ENCODE measurements at regions not wholly inside any gene's neighbourhood (a gene's known extent, or its start where the extent isn't known, plus 50 kb on each side); places are given as distances from the start of the nearest gene placed in this dataset.

- Mint-ChIP-seq H3K9me3 (no peaks in the 10 kb centered on the region), H3K27me3 (no peaks in the 10 kb centered on the region), H3K27ac (no peak overlapping the region), H3K36me3 (ENCODE audit: low read depth) (no peaks in the 10 kb centered on the region), H3K4me3 (no peak overlapping the region), H3K4me1 (no peaks in the 10 kb centered on the region)
- ATAC-seq (no peak), DNase-seq (no peak)
Observed at GRCh38 chr2:211035548-211036185, 479.3 kb downstream of the CPS1 start.

- Mint-ChIP-seq H3K9me3 (no peaks in the 10 kb centered on the region), H3K27me3 (no peaks in the 10 kb centered on the region), H3K4me3 (no peak overlapping the region), H3K36me3 (ENCODE audit: low read depth) (no peaks in the 10 kb centered on the region), H3K27ac (no peak overlapping the region), H3K4me1 (no peaks in the 10 kb centered on the region)
- DNase-seq, result no peak
- ATAC-seq, result no peak
Observed at GRCh38 chr2:211045025-211045424, 488.6 kb downstream of the CPS1 start.

- Mint-ChIP-seq H3K4me1 (no peaks in the 10 kb centered on the region), H3K27ac (no peak overlapping the region), H3K27me3 (no peaks in the 10 kb centered on the region), H3K36me3 (ENCODE audit: low read depth) (no peaks in the 10 kb centered on the region), H3K9me3 (no peaks in the 10 kb centered on the region), H3K4me3 (no peak overlapping the region)
- no peak for DNase-seq
- no peak for ATAC-seq
Observed at GRCh38 chr2:211049321-211050018, 493.1 kb downstream of the CPS1 start.

GRCh38 chr2:211055438-211055837 lies 499.0 kb downstream of the CPS1 start:
- ATAC-seq, result no peak

GRCh38 chr2:211061612-211062296 lies 505.4 kb downstream of the CPS1 start:
- Mint-ChIP-seq H3K9me3 (no peaks in the 10 kb centered on the region), H3K36me3 (ENCODE audit: low read depth) (no peaks in the 10 kb centered on the region), H3K4me1 (no peaks in the 10 kb centered on the region), H3K27ac (no peak overlapping the region), H3K4me3 (no peak overlapping the region), H3K27me3 (no peaks in the 10 kb centered on the region)
- DNase-seq (no peak), ATAC-seq (no peak)

More at GRCh38 chr2:211055438-211055837, 499.0 kb downstream of the CPS1 start:
- Mint-ChIP-seq H3K27ac (no peak overlapping the region), H3K9me3 (no peaks in the 10 kb centered on the region), H3K4me1 (no peaks in the 10 kb centered on the region), H3K4me3 (no peak overlapping the region), H3K36me3 (ENCODE audit: low read depth) (no peaks in the 10 kb centered on the region), H3K27me3 (no peaks in the 10 kb centered on the region)
- DNase-seq, result no peak

GRCh38 chr2:211062297-211062612 lies 505.9 kb downstream of the CPS1 start:
- ATAC-seq (no peak), DNase-seq (no peak)
- Mint-ChIP-seq H3K4me1 (no peaks in the 10 kb centered on the region), H3K27me3 (no peaks in the 10 kb centered on the region), H3K27ac (no peak overlapping the region), H3K9me3 (no peaks in the 10 kb centered on the region), H3K36me3 (ENCODE audit: low read depth) (no peaks in the 10 kb centered on the region), H3K4me3 (no peak overlapping the region)

- no peak overlapping the region for H3K27ac Mint-ChIP-seq
- H3K9me3 Mint-ChIP-seq, result no peaks in the 10 kb centered on the region
- no peaks in the 10 kb centered on the region for H3K36me3 Mint-ChIP-seq (ENCODE audit: low read depth)
- DNase-seq, result no peak
- H3K4me3 Mint-ChIP-seq, result no peak overlapping the region
- no peak for ATAC-seq
- no peaks in the 10 kb centered on the region for H3K27me3 Mint-ChIP-seq
- H3K4me1 Mint-ChIP-seq, result no peaks in the 10 kb centered on the region
Observed at GRCh38 chr2:211067029-211067428, 510.6 kb downstream of the CPS1 start.

GRCh38 chr2:211068108-211068780 lies 511.8 kb downstream of the CPS1 start:
- no peak for ATAC-seq
- no peak for DNase-seq
- H3K27ac Mint-ChIP-seq, result no peak overlapping the region
- no peaks in the 10 kb centered on the region for H3K27me3 Mint-ChIP-seq
- no peaks in the 10 kb centered on the region for H3K9me3 Mint-ChIP-seq
- H3K4me1 Mint-ChIP-seq, result no peaks in the 10 kb centered on the region
- no peaks in the 10 kb centered on the region for H3K36me3 Mint-ChIP-seq (ENCODE audit: low read depth)
- no peak overlapping the region for H3K4me3 Mint-ChIP-seq

GRCh38 chr2:211070547-211070946 lies 514.1 kb downstream of the CPS1 start:
- no peaks in the 10 kb centered on the region for H3K9me3 Mint-ChIP-seq
- H3K4me3 Mint-ChIP-seq, result no peak overlapping the region

GRCh38 chr2:211077216-211077767 lies 520.9 kb downstream of the CPS1 start:
- H3K4me1 Mint-ChIP-seq, result no peaks in the 10 kb centered on the region
- no peak for ATAC-seq
- no peaks in the 10 kb centered on the region for H3K27me3 Mint-ChIP-seq
- H3K36me3 Mint-ChIP-seq (ENCODE audit: low read depth), result no peaks in the 10 kb centered on the region
- no peak overlapping the region for H3K27ac Mint-ChIP-seq
- H3K4me3 Mint-ChIP-seq, result no peak overlapping the region
- no peak for DNase-seq
- H3K9me3 Mint-ChIP-seq, result no peaks in the 10 kb centered on the region

More at GRCh38 chr2:211070547-211070946, 514.1 kb downstream of the CPS1 start:
- H3K4me1 Mint-ChIP-seq, result no peaks in the 10 kb centered on the region
- DNase-seq, result no peak
- no peaks in the 10 kb centered on the region for H3K27me3 Mint-ChIP-seq
- no peak overlapping the region for H3K27ac Mint-ChIP-seq
- H3K36me3 Mint-ChIP-seq (ENCODE audit: low read depth), result no peaks in the 10 kb centered on the region
- no peak for ATAC-seq

- DNase-seq (no peak), ATAC-seq (no peak)
- no peaks in the 10 kb centered on the region for H3K4me1 Mint-ChIP-seq
- H3K27ac Mint-ChIP-seq, result no peak overlapping the region
- H3K4me3 Mint-ChIP-seq, result no peak overlapping the region
- H3K27me3 Mint-ChIP-seq, result no peaks in the 10 kb centered on the region
- no peaks in the 10 kb centered on the region for H3K9me3 Mint-ChIP-seq
- H3K36me3 Mint-ChIP-seq (ENCODE audit: low read depth), result no peaks in the 10 kb centered on the region
Observed at GRCh38 chr2:211084352-211084751, 528.0 kb downstream of the CPS1 start.

- Mint-ChIP-seq H3K36me3 (ENCODE audit: low read depth) (no peaks in the 10 kb centered on the region), H3K27me3 (no peaks in the 10 kb centered on the region), H3K4me1 (no peaks in the 10 kb centered on the region), H3K4me3 (no peak overlapping the region), H3K27ac (no peak overlapping the region), H3K9me3 (no peaks in the 10 kb centered on the region)
- ATAC-seq, result no peak
- DNase-seq, result no peak
Observed at GRCh38 chr2:211085056-211085680, 528.8 kb downstream of the CPS1 start.

GRCh38 chr2:211086049-211086448 lies 529.6 kb downstream of the CPS1 start:
- ATAC-seq, result no peak
- Mint-ChIP-seq H3K4me3 (no peak overlapping the region), H3K36me3 (ENCODE audit: low read depth) (no peaks in the 10 kb centered on the region), H3K4me1 (no peaks in the 10 kb centered on the region), H3K27me3 (no peaks in the 10 kb centered on the region), H3K9me3 (no peaks in the 10 kb centered on the region), H3K27ac (no peak overlapping the region)
- DNase-seq, result no peak

GRCh38 chr2:211089127-211089526 lies 532.7 kb downstream of the CPS1 start:
- Mint-ChIP-seq H3K9me3 (no peaks in the 10 kb centered on the region), H3K4me3 (no peak overlapping the region), H3K4me1 (no peaks in the 10 kb centered on the region), H3K36me3 (ENCODE audit: low read depth) (no peaks in the 10 kb centered on the region), H3K27ac (no peak overlapping the region), H3K27me3 (no peaks in the 10 kb centered on the region)
- DNase-seq (no peak), ATAC-seq (no peak)

Data from activated naive CD8-positive, alpha-beta T cell treated with anti-CD3 and anti-CD28 coated beads, Interleukin-2, amount 50 U/mL, for 24 hours (primary cell).